Thyroid gland (tissue), 4 donors: ENCODE measurements at regions not wholly inside any gene's neighbourhood (a gene's known extent, or its start where the extent isn't known, plus 50 kb on each side); places are given as distances from the start of the nearest gene placed in this dataset.

Experiments used
- CTCF ChIP-seq, 6 experiments: fragments of 200-600 bp in 3 of 6; fragments of 450-650 bp in 3 of 6; sonication (generic) in 3 of 6; IDR thresholded peaks; one replicate each; pipeline ENCODE4 v1.5.1; 2016 to 2019; ENCODE audit warnings: antibody characterized with exemption in 6 of 6, mild to moderate bottlenecking in 2 of 6, inconsistent platforms in 1 of 6, moderate library complexity in 1 of 6
- POLR2A ChIP-seq, 2 donors: fragments of 450-650 bp; IDR thresholded peaks; one replicate each; pipeline ENCODE4 v1.6.1; 2017; ENCODE audit warnings: antibody characterized with exemption in 2 of 2, mild to moderate bottlenecking in 2 of 2, moderate library complexity in 1 of 2

GRCh38 chr5:8884029-8884428 is 661.8 kb downstream of the SEMA5A start:
- TF ChIP-seq CTCF (IDR thresholded peaks at IDR 0.05): no peak
- no peak for TF ChIP-seq POLR2A (IDR thresholded peaks at IDR 0.05)
